Stromal cell of bone marrow (primary cell): ENCODE measurements at regions not wholly inside any gene's neighbourhood (a gene's known extent, or its start where the extent isn't known, plus 50 kb on each side); places are given as distances from the start of the nearest gene placed in this dataset.
"Not testable (repeated sequence)": the region's sequence is repeated elsewhere in the genome, so short reads cannot be mapped to it uniquely, and the experiment has no call there.

Experiments used
- DNase-seq: peaks from one replicate; pipeline ENCODE4 v3.0.0-alpha.2; 2012; ENCODE audit warnings: low read depth

GRCh38 chr1:222470252-222470805 lies 77.6 kb downstream of the HHIPL2 start:
- not testable (repeated sequence) for DNase-seq

GRCh38 chr1:222466150-222466865 lies 81.6 kb downstream of the HHIPL2 start:
- no peak for DNase-seq

- DNase-seq, result peak; percentile 98
These were observed 82.5 kb downstream of the HHIPL2 start for GRCh38 chr1:222465211-222466041.

- peak; percentile 25 for DNase-seq
These were observed 83.1 kb downstream of the HHIPL2 start for GRCh38 chr1:222464841-222465210.

- no peak for DNase-seq
These were observed 84.7 kb downstream of the HHIPL2 start for GRCh38 chr1:222463059-222463730.

GRCh38 chr1:222462601-222463000 lies 85.3 kb downstream of the HHIPL2 start:
- DNase-seq, result no peak

GRCh38 chr1:222461941-222462340 lies 86.0 kb downstream of the HHIPL2 start:
- no peak for DNase-seq

- DNase-seq, result no peak
These were observed 88.3 kb downstream of the HHIPL2 start for GRCh38 chr1:222459652-222460051.

- no peak for DNase-seq
These were observed 90.4 kb downstream of the HHIPL2 start for GRCh38 chr1:222457513-222457912.

GRCh38 chr1:222457084-222457483 lies 90.8 kb downstream of the HHIPL2 start:
- no peak for DNase-seq

- peak; percentile 87 for DNase-seq
These were observed 92.6 kb downstream of the HHIPL2 start for GRCh38 chr1:222455188-222455879.

GRCh38 chr1:222454782-222455181 lies 93.1 kb downstream of the HHIPL2 start:
- DNase-seq, result peak; percentile 41

- peak; percentile 17 for DNase-seq
These were observed 93.7 kb downstream of the HHIPL2 start for GRCh38 chr1:222454186-222454585.

- no peak for DNase-seq
These were observed 95.9 kb downstream of the HHIPL2 start for GRCh38 chr1:222452031-222452430.

- DNase-seq, result no peak
These were observed 104.3 kb downstream of the HHIPL2 start for GRCh38 chr1:222443566-222443965.

- DNase-seq, result no peak
These were observed 106.8 kb downstream of the HHIPL2 start for GRCh38 chr1:222441066-222441465.

GRCh38 chr1:222424826-222425225 lies 123.1 kb downstream of the HHIPL2 start:
- no peak for DNase-seq

- DNase-seq, result no peak
These were observed 126.5 kb downstream of the HHIPL2 start for GRCh38 chr1:222421380-222421779.

GRCh38 chr1:222420633-222421032 lies 127.3 kb downstream of the HHIPL2 start:
- DNase-seq, result no peak

GRCh38 chr1:222418654-222419053 lies 129.2 kb downstream of the HHIPL2 start:
- DNase-seq, result no peak

GRCh38 chr1:222417264-222417663 lies 130.6 kb downstream of the HHIPL2 start:
- no peak for DNase-seq
